Trophoblast cell (in vitro differentiated cells and primary cell): ENCODE measurements at regions not wholly inside any gene's neighbourhood (a gene's known extent, or its start where the extent isn't known, plus 50 kb on each side); places are given as distances from the start of the nearest gene placed in this dataset.
"Not testable (repeated sequence)": the region's sequence is repeated elsewhere in the genome, so short reads cannot be mapped to it uniquely, and the experiment has no call there.

Experiments used
- DNase-seq, 2 donors: peaks; one replicate each; pipeline ENCODE4 v3.0.0-alpha.2; 2016
- H2AFZ ChIP-seq: 2 replicates; pipeline ENCODE4 v1.6.1; 2013; ENCODE audit warnings: low read length, moderate library complexity, mild to moderate bottlenecking; ENCODE audit not compliant: insufficient read depth, poor library complexity
- H2AK5ac ChIP-seq: 2 replicates; pipeline ENCODE4 v1.6.1; 2013; ENCODE audit warnings: mild to moderate bottlenecking, low read length
- H2BK120ac ChIP-seq: 2 replicates; pipeline ENCODE4 v1.6.1; 2013; ENCODE audit warnings: low read length, mild to moderate bottlenecking, moderate library complexity; ENCODE audit not compliant: insufficient read depth, poor library complexity
- H2BK12ac ChIP-seq: 2 replicates; pipeline ENCODE4 v1.6.1; 2013; ENCODE audit warnings: mild to moderate bottlenecking, low read length, moderate library complexity
- H2BK5ac ChIP-seq: 2 replicates; pipeline ENCODE4 v1.6.1; 2013; ENCODE audit warnings: low read length, low read depth, moderate library complexity, mild to moderate bottlenecking; ENCODE audit not compliant: poor library complexity
- H3K14ac ChIP-seq: 2 replicates; pipeline ENCODE4 v1.6.1; 2013; ENCODE audit warnings: mild to moderate bottlenecking, low read length
- H3K18ac ChIP-seq: 2 replicates; pipeline ENCODE4 v1.6.1; 2013; ENCODE audit warnings: mild to moderate bottlenecking, low read length
- H3K23ac ChIP-seq: 2 replicates; pipeline ENCODE4 v1.6.1; 2013; ENCODE audit warnings: low read length
- H3K27ac ChIP-seq: 2 replicates; pipeline ENCODE4 v1.5.1; 2013; ENCODE audit warnings: low read depth, mild to moderate bottlenecking, inconsistent platforms, low read length, moderate library complexity
- H3K27me3 ChIP-seq: 2 replicates; pipeline ENCODE4 v1.6.1; 2013; ENCODE audit warnings: inconsistent platforms, mild to moderate bottlenecking, low read length, moderate library complexity; ENCODE audit not compliant: insufficient read depth
- H3K36me3 ChIP-seq, 2 experiments: 1 replicate in 1 of 2; 2 replicates in 1 of 2; pipeline ENCODE4 v1.6.1; 2013; ENCODE audit warnings: low read length in 2 of 2, mild to moderate bottlenecking in 2 of 2, moderate library complexity in 1 of 2; ENCODE audit not compliant: insufficient read depth in 2 of 2, control insufficient read depth in 1 of 2
- H3K4ac ChIP-seq: 2 replicates; pipeline ENCODE4 v1.6.1; 2013; ENCODE audit warnings: low read depth, mild to moderate bottlenecking, low read length, moderate library complexity
- H3K4me1 ChIP-seq, 2 experiments: 1 replicate in 1 of 2; 2 replicates in 1 of 2; pipeline ENCODE4 v1.6.1; 2013; ENCODE audit warnings: low read length in 2 of 2, mild to moderate bottlenecking in 2 of 2, moderate library complexity in 1 of 2; ENCODE audit not compliant: insufficient read depth in 2 of 2, control insufficient read depth in 1 of 2
- H3K4me2 ChIP-seq: 2 replicates; pipeline ENCODE4 v1.6.1; 2013; ENCODE audit warnings: inconsistent platforms, mild to moderate bottlenecking, low read length, moderate library complexity
- H3K4me3 ChIP-seq: 2 replicates; pipeline ENCODE4 v1.5.1; 2013; ENCODE audit warnings: mild to moderate bottlenecking, low read depth, low read length, inconsistent platforms
- H3K79me1 ChIP-seq: one replicate; pipeline ENCODE4 v1.6.1; 2013; ENCODE audit warnings: low read length
- H3K79me2 ChIP-seq: 2 replicates; pipeline ENCODE4 v1.6.1; 2013; ENCODE audit warnings: low read length, mild to moderate bottlenecking; ENCODE audit not compliant: control insufficient read depth, insufficient read depth, poor library complexity
- H3K9ac ChIP-seq: 2 replicates; pipeline ENCODE4 v1.6.1; 2013; ENCODE audit warnings: mild to moderate bottlenecking, low read length
- H3K9me3 ChIP-seq: 2 replicates; pipeline ENCODE4 v1.6.1; 2013; ENCODE audit warnings: low read depth, mild to moderate bottlenecking, control low read depth, inconsistent platforms, low read length; ENCODE audit not compliant: insufficient read depth
- H4K12ac ChIP-seq: 2 replicates; pipeline ENCODE4 v1.6.1; 2013; ENCODE audit warnings: low read depth, mild to moderate bottlenecking, low read length, moderate library complexity
- H4K8ac ChIP-seq: 2 replicates; pipeline ENCODE4 v1.6.1; 2013; ENCODE audit warnings: low read depth, mild to moderate bottlenecking, low read length, moderate library complexity
- H4K91ac ChIP-seq: one replicate; pipeline ENCODE4 v1.6.1; 2013; ENCODE audit warnings: low read depth, mild to moderate bottlenecking, low read length, moderate library complexity
- WGBS: extraction: QIAGEN DNeasy Blood & Tissue Kit; methylation state at CpG from one replicate; pipeline ENCODE4 v1.1.7; 2013; ENCODE audit warnings: missing lambda C conversion rate; ENCODE audit not compliant: insufficient read length, insufficient coverage; ENCODE audit errors: extremely low coverage; 5-methylcytosine and 5-hydroxymethylcytosine counted together

DNA sequence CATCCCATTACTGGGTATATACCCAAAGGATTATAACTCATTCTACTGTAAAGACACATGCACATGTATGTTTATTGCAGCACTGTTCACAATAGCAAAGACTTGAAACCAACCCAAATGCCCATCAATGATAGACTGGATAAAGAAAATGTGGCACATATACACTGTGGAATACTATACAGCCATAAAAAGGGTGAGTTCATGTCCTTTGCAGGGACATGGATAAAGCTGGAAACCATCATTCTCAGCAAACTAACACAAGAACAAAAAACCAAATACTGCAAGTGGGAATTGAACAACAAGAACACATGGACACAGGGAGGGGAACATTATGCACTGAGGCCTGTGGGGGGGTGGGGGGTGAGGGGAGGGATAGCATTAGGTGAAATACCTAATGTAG is 1155.9 kb downstream of the UQCRFS1 start:
- H3K4me3 ChIP-seq, H4K91ac ChIP-seq, H2AFZ ChIP-seq, H3K18ac ChIP-seq, H3K23ac ChIP-seq, H3K4me1 ChIP-seq, H3K27me3 ChIP-seq, DNase-seq, H3K9ac ChIP-seq, H2BK12ac ChIP-seq, H3K9me3 ChIP-seq, H3K36me3 ChIP-seq, H2AK5ac ChIP-seq, H3K4me2 ChIP-seq, H3K79me2 ChIP-seq, H4K8ac ChIP-seq, H2BK5ac ChIP-seq, H3K14ac ChIP-seq, H3K79me1 ChIP-seq, H2BK120ac ChIP-seq, H4K12ac ChIP-seq, H3K27ac ChIP-seq, H3K4ac ChIP-seq: not testable (repeated sequence)

DNA sequence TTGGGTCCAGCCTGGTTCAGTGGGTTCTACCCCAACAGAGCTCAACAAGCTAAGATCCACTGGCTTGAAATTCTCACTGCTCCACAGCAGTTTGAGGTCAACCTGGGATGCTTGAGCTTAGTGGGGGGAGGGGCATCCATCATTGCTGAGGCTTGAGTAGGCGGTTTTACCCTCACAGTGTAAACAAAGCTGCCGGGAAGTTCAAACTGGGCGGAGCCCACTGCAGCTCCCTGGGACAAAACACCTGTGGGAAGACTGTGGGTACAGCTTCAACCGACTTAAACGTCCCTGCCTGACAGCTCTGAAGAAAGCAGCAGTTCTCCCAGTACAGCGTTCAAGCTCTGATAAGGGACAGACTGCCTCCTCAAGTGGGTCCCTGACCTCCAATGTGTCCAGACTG is 1161.9 kb downstream of the UQCRFS1 start:
- Histone ChIP-seq H3K9me3 (peaks cover 3% of the 10 kb centered on the region), H3K27ac (no peak overlapping the region), H3K79me2 (no peaks in the 10 kb centered on the region), H2BK12ac (no peak overlapping the region), H3K27me3 (no peaks in the 10 kb centered on the region), H2AFZ (no peak overlapping the region), H3K4me3 (no peak overlapping the region), H3K18ac (no peak overlapping the region), H3K36me3 (no peaks in the 10 kb centered on the region), H3K4ac (no peak overlapping the region), H4K91ac (no peak overlapping the region), H3K14ac (no peak overlapping the region), H3K9ac (no peak overlapping the region), H2BK120ac (no peak overlapping the region), H4K12ac (no peak overlapping the region), H3K4me2 (no peak overlapping the region), H3K23ac (no peak overlapping the region), H3K4me1 (no peaks in the 10 kb centered on the region), H4K8ac (no peak overlapping the region), H2AK5ac (no peak overlapping the region), H3K79me1 (no peaks in the 10 kb centered on the region), H2BK5ac (no peak overlapping the region)
- no peak for DNase-seq
- no CpG with 5 or more reads among the region's 6 CpGs for WGBS

- no CpG with 5 or more reads among the region's 2 CpGs for WGBS
- Histone ChIP-seq H3K4me2 (no peak overlapping the region), H3K9ac (no peak overlapping the region)
These were observed 1163.1 kb downstream of the UQCRFS1 start for GRCh38 chr19:28049875-28050274.

GRCh38 chr19:28046932-28047331 is 1166.0 kb downstream of the UQCRFS1 start:
- WGBS, result no CpG with 5 or more reads among the region's 1 CpG
- Histone ChIP-seq H3K4ac (no peak overlapping the region), H3K9me3 (peaks cover 6% of the 10 kb centered on the region), H3K9ac (no peak overlapping the region), H2BK120ac (no peak overlapping the region), H3K18ac (no peak overlapping the region), H2AK5ac (no peak overlapping the region), H3K4me1 (no peaks in the 10 kb centered on the region), H3K36me3 (no peaks in the 10 kb centered on the region), H4K91ac (no peak overlapping the region), H4K8ac (no peak overlapping the region), H2AFZ (no peak overlapping the region), H3K27ac (no peak overlapping the region), H3K4me2 (no peak overlapping the region), H3K23ac (no peak overlapping the region), H3K79me2 (no peaks in the 10 kb centered on the region), H2BK5ac (no peak overlapping the region), H4K12ac (no peak overlapping the region), H2BK12ac (no peak overlapping the region), H3K27me3 (no peaks in the 10 kb centered on the region), H3K4me3 (no peak overlapping the region), H3K79me1 (no peaks in the 10 kb centered on the region), H3K14ac (no peak overlapping the region)
- DNase-seq, result no peak

More at GRCh38 chr19:28049875-28050274, 1163.1 kb downstream of the UQCRFS1 start:
- H2AK5ac ChIP-seq, result no peak overlapping the region
- H2BK12ac ChIP-seq, result no peak overlapping the region
- H3K27me3 ChIP-seq, result no peaks in the 10 kb centered on the region
- peaks cover 6% of the 10 kb centered on the region for H3K9me3 ChIP-seq
- no peaks in the 10 kb centered on the region for H3K4me1 ChIP-seq
- no peaks in the 10 kb centered on the region for H3K79me2 ChIP-seq
- no peak overlapping the region for H3K14ac ChIP-seq
- H4K8ac ChIP-seq, result no peak overlapping the region
- H2AFZ ChIP-seq, result no peak overlapping the region
- H4K91ac ChIP-seq, result no peak overlapping the region
- no peak for DNase-seq
- no peak overlapping the region for H3K18ac ChIP-seq
- H4K12ac ChIP-seq, result no peak overlapping the region
- no peaks in the 10 kb centered on the region for H3K79me1 ChIP-seq
- H3K4me3 ChIP-seq, result no peak overlapping the region
- no peaks in the 10 kb centered on the region for H3K36me3 ChIP-seq
- H2BK120ac ChIP-seq, result no peak overlapping the region
- H3K4ac ChIP-seq, result no peak overlapping the region
- H2BK5ac ChIP-seq, result no peak overlapping the region
- no peak overlapping the region for H3K27ac ChIP-seq
- H3K23ac ChIP-seq, result no peak overlapping the region
